GM19025 (cell line): ENCODE measurements at regions not wholly inside any gene's neighbourhood (a gene's known extent, or its start where the extent isn't known, plus 50 kb on each side); places are given as distances from the start of the nearest gene placed in this dataset.

Experiments used
- ATAC-seq: cut with Tn5 transposase; IDR thresholded peaks from one replicate; pipeline ENCODE4 v1.9.1; 2021; ENCODE audit warnings: mild to moderate bottlenecking, low read depth, moderate library complexity; ENCODE audit not compliant: unreplicated experiment

GRCh38 chr2:75288760-75289159 lies 89.4 kb upstream of the TACR1 start:
- ATAC-seq: no peak

- ATAC-seq: peak; percentile 70
Observed at GRCh38 chr2:75287624-75288316, 88.5 kb upstream of the TACR1 start.

GRCh38 chr2:75284345-75284744 lies 85.0 kb upstream of the TACR1 start:
- ATAC-seq: no peak

- no peak for ATAC-seq
Observed at GRCh38 chr2:75278821-75279379, 79.6 kb upstream of the TACR1 start.

- ATAC-seq: no peak
Observed at GRCh38 chr2:75278314-75278713, 79.0 kb upstream of the TACR1 start.

GRCh38 chr2:75277111-75277510 lies 77.8 kb upstream of the TACR1 start:
- no peak for ATAC-seq

- ATAC-seq: no peak
Observed at GRCh38 chr2:75276093-75277029, 77.0 kb upstream of the TACR1 start.

- ATAC-seq: no peak
Observed at GRCh38 chr2:75274936-75275335, 75.6 kb upstream of the TACR1 start.

- ATAC-seq: no peak
Observed at GRCh38 chr2:75268112-75268511, 68.8 kb upstream of the TACR1 start.

- ATAC-seq: no peak
Observed at GRCh38 chr2:75261923-75262322, 62.6 kb upstream of the TACR1 start.

GRCh38 chr2:75260946-75261345 lies 61.6 kb upstream of the TACR1 start:
- ATAC-seq: no peak

- no peak for ATAC-seq
Observed at GRCh38 chr2:75258620-75259019, 59.3 kb upstream of the TACR1 start.

GRCh38 chr2:75256485-75256884 lies 57.2 kb upstream of the TACR1 start:
- no peak for ATAC-seq

GRCh38 chr2:75253526-75253925 lies 54.2 kb upstream of the TACR1 start:
- no peak for ATAC-seq

GRCh38 chr2:75251896-75252295 lies 52.6 kb upstream of the TACR1 start:
- no peak for ATAC-seq
